HG02884 (cell line): ENCODE measurements at regions not wholly inside any gene's neighbourhood (a gene's known extent, or its start where the extent isn't known, plus 50 kb on each side); places are given as distances from the start of the nearest gene placed in this dataset.

Source experiments
- ATAC-seq: cut with Tn5 transposase; IDR thresholded peaks from one replicate; pipeline ENCODE4 v1.9.1; 2021; ENCODE audit warnings: mild to moderate bottlenecking, moderate library complexity; ENCODE audit not compliant: unreplicated experiment

DNA sequence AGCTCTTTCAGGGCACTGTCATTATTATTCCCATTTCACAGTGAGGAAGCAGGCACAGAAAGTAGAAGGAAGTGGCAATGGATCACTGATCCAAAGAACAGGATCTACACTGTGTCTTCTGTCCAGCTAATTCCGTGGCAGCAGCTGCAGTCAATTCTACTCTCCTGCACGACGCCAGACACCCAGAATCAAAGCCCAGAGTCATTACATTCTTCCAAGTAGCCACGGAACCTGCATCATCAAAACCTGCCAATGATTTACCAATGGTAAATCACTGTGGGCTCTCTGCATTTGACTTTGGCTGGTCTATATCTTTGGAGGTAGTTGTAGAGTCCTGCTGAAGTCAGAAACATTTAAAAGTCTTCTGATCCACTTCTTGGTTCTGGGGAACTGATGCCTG, 767.7 kb downstream of the LIG4 start:
- no peak for ATAC-seq

DNA sequence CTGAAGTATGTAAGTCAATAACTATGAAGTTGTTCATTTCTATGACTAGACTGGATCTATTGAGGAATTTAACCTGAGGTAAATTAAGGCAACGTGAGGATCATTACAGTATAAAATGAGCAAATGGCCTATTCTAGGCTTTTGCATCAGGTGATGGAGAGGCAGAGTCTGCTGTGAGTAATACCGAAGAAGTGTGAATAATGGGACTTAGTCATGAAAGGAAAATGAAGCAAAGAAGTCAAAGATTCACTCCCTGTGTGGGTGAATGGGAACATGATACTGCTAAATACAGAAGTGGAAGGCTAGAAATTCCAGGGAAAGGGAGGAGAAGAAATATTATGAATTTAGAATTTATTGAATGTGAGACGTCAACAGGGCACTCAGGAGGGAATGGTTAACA, 774.1 kb downstream of the LIG4 start:
- ATAC-seq: no peak

DNA sequence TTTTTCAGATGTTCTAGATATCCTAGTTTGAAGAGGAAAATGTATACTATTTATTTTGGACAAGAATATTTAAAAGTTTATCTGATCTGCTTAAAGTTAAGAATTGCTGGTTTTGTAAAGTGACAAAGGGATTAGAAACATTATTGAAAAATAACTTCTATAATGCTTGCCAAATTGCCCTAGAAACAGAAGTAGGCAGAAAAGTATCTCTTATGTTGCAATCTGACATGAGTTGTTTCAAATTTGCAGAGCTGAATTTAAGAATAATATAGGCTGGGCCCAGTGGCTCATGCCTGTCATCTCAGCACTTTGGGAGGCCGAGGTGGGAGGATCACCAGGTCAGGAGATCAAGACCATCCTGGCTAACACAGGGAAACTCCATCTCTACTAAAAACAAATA, 777.1 kb downstream of the LIG4 start:
- ATAC-seq: no peak

DNA sequence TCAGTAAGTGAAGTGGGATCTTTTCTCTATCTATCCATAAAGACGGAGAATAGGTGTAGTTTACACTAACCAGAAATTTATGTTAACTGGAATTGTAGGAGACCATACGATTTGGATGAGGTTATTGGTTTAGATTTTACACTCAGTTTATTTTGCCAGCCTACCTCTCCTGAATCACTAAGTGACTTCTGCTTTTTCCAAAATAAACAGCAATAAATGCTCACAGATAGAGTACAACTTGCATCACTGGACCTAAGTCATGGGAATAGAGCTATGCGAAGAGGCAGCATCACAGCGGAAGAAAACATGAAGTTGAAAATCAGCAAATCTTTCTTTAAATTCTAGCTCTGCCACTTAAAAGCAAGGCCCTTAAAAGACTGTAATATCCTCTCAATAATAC, 781.0 kb downstream of the LIG4 start:
- ATAC-seq: no peak

DNA sequence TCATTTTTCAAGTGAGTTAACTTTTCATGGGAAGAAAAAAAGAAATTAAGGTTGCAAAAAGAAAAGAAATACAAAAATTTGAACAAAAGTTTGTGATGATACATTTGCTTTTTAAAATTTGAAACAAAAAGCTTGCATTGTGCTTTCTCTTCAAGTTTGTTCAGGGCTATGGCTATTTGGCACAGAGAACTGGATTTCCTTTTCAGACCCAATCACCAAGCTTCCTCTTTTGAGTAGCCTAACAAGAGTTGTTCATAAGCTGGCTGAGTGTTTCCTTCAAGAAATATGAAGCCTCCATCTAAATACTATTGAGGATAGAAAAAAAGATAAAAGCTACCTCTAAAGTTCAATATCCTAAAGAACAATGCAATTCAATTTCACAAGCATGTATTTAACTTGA, 787.8 kb downstream of the LIG4 start:
- ATAC-seq: no peak

DNA sequence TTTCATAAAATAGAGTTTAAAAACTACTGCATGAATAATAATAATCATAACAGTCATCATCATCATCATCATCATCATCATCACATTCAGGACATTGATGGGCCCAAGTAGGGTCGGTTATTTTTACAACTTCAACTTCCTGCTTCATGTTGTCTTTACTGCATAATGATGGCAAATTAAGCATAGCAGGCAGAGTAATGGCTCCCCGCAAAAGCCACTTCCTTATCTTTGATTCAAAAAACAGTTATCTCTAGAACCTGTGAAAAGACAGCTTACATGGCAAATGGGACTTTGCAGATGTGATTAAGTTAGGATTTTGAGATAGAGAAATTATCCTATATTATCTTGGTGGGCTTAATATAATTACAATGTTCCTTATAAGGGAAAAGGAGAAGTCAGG, 792.9 kb downstream of the LIG4 start:
- no peak for ATAC-seq

DNA sequence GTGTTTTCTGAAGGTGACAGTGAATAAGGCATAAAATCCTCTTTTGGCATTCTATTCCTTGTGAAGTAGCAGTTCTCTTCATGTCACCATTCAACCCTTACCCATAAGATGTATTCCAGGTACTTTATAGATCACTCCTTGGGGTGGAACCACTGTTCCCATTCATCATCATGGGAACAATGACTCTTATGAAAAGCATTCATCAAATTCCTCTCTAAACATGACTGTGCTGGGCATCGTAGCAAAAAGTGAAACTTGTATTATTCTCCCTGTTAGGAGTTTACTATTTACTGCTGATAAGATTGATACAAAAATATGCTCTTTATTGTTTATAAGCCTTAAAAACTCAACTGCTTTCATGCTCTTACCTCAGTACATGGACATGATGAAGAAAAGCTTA, 793.4 kb downstream of the LIG4 start:
- no peak for ATAC-seq

DNA sequence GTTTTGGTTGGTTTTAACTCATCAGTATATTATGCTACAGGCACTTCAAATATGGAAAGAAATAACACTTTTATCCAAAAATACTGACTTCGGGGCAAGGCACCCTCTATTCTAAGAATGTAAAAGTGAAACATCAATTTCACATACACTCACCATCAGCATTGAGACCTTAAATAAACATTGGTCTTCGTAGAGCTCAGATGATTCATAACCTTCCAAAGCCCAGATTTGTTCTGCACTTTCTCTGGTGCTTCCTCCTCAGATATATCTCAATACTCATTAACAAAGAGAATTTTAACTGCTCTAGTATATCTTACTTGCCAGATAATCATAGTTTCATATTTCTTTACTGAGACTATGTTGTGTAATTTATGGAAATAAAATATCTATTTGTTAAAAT, 794.3 kb downstream of the LIG4 start:
- no peak for ATAC-seq

DNA sequence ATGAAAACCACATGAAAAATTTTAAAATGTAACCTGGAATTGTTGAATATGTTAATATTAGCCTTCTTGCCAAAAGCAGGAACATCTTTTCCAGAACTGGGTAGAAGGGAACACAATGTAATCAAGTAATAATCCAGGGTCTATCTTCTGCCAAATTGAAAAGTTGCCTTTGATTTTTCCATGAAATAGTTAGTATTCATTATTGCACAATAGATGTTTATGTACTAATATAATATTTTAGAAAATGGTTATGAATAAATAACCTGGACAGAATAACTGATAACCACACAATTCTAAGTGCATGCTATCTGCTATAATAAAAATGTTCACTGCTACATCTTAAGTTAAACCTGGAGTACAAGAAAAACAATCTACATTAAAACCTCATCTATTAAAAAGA, 802.3 kb downstream of the LIG4 start:
- no peak for ATAC-seq

DNA sequence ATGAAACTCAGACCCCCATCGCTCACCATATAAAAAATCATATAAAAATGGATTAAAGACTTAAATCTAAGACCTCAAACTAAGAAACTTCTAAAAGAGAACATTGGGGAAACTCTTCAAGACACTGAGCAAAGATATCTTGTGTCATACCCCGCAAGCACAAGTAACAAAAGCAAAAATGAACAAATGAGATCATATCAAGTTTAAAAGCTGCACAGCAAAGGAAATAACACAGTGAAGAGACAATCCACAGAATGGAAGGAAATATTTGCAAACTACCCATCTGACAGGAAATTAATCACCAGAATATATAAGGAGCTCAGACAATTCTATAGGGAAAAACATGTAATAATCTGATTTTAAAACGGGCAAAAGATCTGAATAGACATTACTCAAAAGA, 808.3 kb downstream of the LIG4 start:
- no peak for ATAC-seq

DNA sequence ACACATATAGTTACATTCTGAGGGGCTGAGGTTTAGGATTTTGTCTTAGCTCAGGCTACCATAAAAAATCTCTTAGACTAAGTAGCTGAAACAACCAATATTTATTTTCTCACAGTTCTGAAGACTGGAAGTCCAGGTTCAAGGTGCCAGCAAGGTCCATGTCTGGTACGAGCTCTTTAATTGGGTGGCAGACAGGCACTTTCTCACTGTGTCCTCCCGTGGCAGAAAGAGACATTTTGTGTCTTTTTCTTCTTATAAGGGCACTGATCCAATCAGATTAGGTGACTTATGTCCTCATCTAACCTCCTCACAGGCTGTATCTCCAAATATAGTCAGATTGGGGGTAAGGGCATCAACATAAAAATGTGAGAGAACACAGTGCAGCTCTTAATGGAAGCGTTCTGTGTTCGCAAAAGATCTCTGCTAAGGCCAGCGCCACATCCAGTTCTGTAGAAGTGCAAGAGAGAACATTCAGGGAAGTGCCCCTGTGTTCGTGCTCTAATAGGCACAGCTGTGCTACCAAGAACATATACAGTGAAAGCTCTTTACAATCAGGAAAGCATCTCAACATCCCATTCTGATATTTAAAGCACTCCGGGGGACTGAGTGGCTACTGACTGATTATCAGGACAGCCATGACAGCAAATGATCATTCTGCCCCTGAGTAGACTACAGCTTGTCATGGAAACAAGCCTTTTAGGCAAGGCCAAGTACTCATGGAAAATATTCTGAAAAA, 819.2 kb downstream of the LIG4 start:
- no peak for ATAC-seq

DNA sequence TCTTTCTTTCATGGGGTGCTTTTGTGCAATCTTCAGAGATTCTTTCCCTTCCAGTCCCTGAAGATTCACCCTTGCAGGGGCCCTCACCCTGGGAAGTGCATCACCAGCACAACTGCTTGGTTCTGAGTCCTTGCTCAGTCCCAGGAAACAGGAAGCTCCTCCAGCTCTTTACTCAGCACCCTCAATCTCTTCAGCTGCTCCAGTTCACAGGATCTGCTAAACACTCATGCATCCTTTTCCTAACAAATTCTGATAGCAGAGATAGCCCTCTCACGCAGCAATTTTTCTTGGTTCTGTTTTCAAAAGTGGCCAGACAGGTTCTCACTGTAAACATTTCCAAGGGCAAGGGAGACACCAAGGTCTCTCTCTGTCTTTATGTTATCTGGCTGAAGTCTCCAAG, 823.1 kb downstream of the LIG4 start:
- no peak for ATAC-seq

DNA sequence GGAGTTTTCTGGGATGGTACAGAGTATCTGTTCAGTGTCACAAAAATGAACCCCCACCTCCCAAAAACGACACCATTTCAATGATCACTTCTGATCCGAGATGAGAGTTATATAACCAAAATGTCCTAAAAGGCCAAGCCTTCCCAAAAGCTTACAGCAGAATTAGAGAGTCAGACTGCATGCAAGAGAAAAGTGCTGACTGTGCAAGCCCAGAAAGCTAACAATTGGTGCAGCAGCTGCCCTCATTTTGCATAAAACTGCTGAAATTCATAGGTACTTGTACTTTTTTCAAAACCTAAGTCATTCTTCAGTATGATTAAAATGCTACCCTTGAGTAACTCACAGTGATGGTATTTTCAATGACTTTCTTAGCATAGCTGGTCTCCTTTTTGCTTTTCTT, 819.6 kb upstream of the ARGLU1 start:
- no peak for ATAC-seq

DNA sequence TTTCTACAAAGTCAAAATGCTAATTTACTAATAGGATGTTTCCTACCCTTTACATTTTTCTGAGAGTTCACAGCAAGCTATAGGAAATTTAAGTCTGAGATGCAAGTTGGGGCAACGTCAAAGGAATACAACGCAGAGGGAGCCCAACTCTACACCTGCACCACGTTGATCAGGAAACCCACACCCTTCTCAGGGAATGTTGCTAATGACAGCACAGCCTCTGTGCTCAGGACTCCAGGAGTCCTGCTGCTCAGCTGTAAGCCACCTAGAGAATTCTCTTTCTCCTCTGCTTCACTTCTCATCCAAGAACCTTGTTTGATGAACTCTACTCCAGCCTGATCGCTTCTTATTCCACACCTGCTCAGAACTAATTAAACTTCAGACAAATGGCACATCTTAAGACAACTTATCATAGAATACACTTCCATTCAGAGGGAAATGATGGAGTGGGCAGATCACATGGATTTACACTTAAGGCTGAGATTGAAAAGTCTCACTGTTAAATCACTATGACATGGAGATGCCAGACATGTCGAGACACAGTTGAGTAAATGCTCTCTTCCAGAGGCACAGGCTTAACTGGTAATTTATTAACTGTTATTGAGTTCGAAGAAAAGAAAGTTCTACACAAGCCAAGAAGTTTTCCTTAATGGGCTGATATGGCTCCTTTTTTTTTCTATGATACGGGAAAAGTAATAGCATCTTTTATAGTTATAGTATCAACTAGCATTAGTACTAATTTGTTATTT, 811.6 kb upstream of the ARGLU1 start:
- ATAC-seq: no peak

DNA sequence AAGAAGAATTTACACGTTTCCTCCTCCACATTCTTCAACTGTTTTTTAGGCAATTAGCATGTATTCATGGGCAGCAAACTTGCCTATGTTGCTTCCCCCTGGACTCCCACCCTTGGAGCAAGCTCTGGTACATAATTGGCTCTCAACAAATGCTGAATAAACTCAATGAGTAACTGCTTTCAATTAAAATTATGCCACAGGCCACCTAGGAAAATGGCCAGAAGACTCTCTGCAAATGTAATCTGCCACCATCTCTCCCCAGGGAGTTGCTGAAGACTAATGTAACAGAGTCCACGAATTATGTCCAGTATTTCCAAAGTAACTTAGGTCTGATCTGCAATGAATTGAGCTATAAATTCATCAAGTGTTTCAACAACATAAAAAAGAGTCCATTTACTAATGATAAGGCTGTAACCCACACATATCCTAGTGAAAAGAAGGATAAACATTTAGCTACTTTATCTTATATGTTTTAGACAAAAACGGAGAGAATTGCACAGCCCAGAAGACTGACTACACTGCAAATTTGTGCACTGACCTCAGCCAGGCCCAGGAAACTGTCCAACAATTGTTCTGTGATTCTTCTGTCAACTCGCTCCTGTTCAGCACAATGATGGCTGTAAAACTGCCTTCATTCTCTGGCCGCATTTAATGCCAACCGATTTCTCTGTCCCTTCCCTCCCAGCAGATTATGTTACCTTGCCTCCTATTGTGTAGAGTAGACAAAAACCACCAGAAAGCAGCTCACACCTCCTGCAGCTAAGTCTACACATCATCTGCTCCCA, 808.6 kb upstream of the ARGLU1 start:
- ATAC-seq: no peak

DNA sequence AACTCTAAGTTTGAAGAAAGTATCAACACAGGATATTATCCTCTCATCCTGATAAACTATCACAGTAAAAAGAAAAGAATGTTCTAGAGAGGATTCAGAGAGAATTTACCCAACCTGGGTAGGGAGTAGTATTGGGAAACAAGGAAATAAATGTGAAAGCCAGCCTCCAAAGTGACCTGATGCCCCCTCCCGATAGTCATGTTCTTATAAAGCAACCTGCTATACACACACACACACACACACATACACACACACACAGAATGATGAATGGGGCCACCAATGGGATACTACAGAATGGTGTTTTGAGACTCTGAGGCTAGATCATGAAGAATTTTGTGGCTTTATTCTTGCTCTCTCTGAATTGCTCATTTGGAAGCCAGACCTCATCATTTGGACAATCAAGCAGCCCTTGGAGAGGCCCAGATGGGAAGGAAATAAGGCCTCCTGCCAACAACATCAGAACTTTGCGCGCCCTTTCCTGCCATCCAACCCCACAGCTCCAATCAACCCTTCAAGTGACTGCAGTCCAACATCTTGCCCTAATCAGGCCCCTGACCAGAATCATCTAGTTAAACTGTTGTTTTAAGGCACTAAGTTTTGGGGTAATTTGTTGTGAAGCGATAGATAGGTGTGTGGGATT, 807.9 kb upstream of the ARGLU1 start:
- no peak for ATAC-seq

DNA sequence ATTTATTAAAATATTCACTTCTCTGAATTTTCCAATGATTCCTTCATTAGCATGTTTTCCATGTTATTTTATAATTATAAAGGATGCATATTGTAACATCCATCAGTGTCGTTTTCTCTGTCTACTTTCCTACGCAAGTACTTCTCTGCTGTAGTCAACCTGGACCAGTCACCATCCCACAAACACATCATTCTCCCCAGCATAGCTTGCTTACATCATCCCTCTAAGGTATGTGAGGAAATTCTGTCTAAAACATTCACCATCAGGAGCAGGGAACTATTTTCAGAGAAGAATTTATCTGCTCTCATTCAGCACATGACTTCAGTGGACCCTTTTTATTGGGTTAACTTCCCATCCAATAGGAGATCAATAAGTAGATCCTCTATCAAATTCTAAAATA, 806.1 kb upstream of the ARGLU1 start:
- ATAC-seq: no peak

DNA sequence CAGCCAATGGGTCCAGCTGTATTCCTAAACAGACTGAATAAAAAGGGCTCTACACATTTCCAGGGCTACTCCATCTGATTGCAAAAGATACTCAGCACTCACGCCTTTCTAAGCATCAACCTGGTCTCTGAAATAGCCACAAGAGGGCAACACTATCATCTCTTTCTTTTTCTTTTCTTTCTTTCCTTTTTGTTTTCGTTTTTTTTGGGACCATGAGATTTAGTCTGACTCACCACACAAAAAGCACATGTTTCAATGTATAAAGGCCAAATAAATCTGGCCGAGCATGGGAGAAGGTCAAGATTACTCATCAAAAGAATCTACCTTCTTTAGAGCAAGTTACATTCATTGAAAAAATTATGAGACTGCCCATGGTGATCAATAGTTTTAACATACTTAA, 805.6 kb upstream of the ARGLU1 start:
- no peak for ATAC-seq

DNA sequence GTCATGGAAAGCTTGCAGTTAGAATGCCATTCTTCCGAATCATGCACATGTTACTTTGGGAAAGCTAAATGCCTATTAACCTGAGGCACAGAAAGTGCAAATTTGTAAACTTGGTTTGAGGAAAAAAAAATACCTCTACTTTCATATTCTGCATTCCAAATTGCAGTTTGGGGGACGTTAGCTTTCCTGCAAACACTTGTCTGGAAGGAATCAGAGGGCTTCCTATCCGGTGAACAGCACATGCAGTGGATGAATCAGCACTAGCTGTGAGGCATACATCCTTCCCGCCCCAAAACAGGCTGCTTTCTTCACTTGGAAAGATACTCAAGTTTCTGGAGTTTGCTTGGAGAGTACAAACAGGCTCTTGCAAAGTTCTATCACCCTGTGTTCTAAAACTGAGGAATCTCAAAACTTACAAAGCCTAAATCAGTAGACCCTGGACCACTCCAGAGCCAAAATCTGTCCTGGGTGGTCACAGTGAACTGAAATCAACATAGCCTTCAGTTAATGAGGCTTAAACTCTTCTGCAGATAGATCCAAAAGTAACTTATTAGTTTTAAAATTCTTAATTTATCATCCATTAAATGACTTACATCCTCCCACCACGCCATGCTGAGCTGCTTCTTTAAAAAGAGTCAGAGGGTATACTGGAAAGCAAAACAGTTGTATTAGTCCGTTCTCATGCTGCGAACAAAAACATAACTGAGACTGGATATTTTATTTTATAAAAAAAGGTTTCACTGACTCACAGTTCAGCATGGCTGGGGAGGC, 802.3 kb upstream of the ARGLU1 start:
- no peak for ATAC-seq

DNA sequence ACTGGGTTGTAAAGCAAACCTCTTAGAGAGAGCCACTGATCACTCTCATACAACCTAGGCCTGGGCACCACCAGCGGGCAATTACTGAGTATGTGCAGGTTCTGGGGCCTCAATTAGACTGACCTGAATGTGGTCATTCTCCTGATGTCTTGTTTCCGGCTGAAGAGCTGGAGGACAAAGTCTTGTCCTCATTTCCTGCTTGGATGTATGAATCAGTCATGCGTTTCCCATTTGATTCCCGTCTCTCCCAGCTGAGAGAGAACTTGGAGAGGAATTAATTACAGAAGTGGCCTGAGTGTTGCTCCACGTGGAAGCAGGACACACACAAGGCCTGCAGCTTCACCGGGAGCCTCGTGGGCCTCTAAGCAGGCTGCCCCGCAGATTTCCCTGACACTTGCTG, 799.3 kb upstream of the ARGLU1 start:
- no peak for ATAC-seq
